Lower leg skin (tissue), 4 donors: ENCODE measurements at regions not wholly inside any gene's neighbourhood (a gene's known extent, or its start where the extent isn't known, plus 50 kb on each side); places are given as distances from the start of the nearest gene placed in this dataset.

Experiments
- DNase-seq, 2 donors: peaks; one replicate each; pipeline ENCODE4 v3.0.0-alpha.2; 2019; ENCODE audit warnings: low spot score in 2 of 2
- H3K4me3 ChIP-seq: fragments of 200-600 bp; sonication (generic); 2 replicates; pipeline ENCODE4 v1.5.1; 2017; ENCODE audit warnings: mild to moderate bottlenecking, low read depth; ENCODE audit not compliant: poor library complexity, severe bottlenecking
- POLR2A ChIP-seq, 2 donors: fragments of 450-650 bp; IDR thresholded peaks; one replicate each; pipeline ENCODE4 v1.6.1; 2016 to 2017; ENCODE audit warnings: antibody characterized with exemption in 2 of 2, mild to moderate bottlenecking in 1 of 2, moderate library complexity in 1 of 2
- WGBS, 2 donors: methylation state at CpG; one replicate each; pipeline ENCODE4 v1.1.5; 2018; 5-methylcytosine and 5-hydroxymethylcytosine counted together
- intact Hi-C: fragments of 100-400 bp; cut with DNase I; formaldehyde crosslinking; loops from one replicate; pipeline ENCODE4 v1.15.0; 2023; ENCODE audit warnings: low total_unique reads
- TF ChIP-seq, protein P1 (sequence below), 3 donors: fragments of 450-650 bp; IDR thresholded peaks; one replicate each; pipeline ENCODE4 v1.5.1; 2016; ENCODE audit warnings: antibody characterized with exemption in 3 of 3, mild to moderate bottlenecking in 3 of 3, moderate library complexity in 2 of 3

- TF ChIP-seq, protein P1, sequence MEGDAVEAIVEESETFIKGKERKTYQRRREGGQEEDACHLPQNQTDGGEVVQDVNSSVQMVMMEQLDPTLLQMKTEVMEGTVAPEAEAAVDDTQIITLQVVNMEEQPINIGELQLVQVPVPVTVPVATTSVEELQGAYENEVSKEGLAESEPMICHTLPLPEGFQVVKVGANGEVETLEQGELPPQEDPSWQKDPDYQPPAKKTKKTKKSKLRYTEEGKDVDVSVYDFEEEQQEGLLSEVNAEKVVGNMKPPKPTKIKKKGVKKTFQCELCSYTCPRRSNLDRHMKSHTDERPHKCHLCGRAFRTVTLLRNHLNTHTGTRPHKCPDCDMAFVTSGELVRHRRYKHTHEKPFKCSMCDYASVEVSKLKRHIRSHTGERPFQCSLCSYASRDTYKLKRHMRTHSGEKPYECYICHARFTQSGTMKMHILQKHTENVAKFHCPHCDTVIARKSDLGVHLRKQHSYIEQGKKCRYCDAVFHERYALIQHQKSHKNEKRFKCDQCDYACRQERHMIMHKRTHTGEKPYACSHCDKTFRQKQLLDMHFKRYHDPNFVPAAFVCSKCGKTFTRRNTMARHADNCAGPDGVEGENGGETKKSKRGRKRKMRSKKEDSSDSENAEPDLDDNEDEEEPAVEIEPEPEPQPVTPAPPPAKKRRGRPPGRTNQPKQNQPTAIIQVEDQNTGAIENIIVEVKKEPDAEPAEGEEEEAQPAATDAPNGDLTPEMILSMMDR (IDR thresholded peaks at IDR 0.05) = no peak
- TF ChIP-seq POLR2A (IDR thresholded peaks at IDR 0.05) = no peak
- intact Hi-C loops = no loop called here
- no peak overlapping the region for H3K4me3 ChIP-seq
- no peak for DNase-seq
- WGBS, 2 donors = 78 to 82% methylated on average over 2 of the region's 2 CpGs
Observed at GRCh38 chr13:64674126-64674525, 2556.0 kb downstream of the PCDH9 start.

DNA sequence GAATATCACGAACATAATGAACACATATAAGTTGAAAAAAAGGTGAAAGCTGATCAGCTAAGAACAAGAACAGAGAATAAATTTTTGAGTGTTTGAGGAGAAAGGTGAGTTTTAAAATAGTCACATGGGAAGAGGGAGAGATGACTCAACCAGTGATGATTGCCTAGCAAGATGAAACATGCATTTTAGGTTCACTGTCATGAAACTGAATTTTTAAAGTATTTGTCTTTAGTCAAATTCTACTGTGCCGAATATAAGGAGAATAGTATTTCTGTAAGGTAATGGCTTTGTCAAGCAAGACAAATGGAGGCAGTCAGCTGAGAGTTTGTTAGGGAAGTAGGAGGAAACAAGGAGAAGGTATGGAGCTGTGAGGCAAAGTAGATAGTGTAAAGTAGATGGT lies 2557.4 kb downstream of the PCDH9 start:
- intact Hi-C loops = no loop called here
- DNase-seq = no peak
- H3K4me3 ChIP-seq = no peak overlapping the region
- WGBS, 2 donors = 73 to 75% methylated on average over 2 of the region's 2 CpGs
- TF ChIP-seq, protein P1 (IDR thresholded peaks at IDR 0.05) = no peak
- no peak for TF ChIP-seq POLR2A (IDR thresholded peaks at IDR 0.05)

- no peak for DNase-seq
- no peak for TF ChIP-seq POLR2A (IDR thresholded peaks at IDR 0.05)
- TF ChIP-seq, protein P1 (IDR thresholded peaks at IDR 0.05) = no peak
- no peak overlapping the region for H3K4me3 ChIP-seq
- WGBS, 2 donors = 89 to 100% methylated on average over 7 of the region's 7 CpGs
- intact Hi-C loops = no loop called here
Observed at GRCh38 chr13:64662887-64663593, 2567.1 kb downstream of the PCDH9 start.

DNA sequence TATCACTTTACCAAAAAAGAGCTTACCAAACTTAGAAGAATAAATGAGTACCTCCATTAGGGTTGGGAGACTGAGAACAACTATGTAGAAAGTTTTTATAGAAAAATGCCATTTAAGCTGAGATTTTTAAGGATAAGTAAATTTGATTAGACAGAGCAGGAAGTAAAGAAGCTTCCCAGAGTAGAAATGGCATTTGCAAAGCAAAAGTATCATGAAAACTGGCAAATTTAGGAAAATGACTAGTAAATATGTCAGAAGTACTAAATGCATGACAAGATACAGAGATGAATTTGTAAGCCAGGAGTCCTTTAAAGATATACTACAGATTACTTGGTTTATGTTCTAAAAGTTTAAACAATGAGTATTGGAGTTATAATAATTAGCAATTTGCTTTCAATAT lies 2581.8 kb downstream of the PCDH9 start:
- DNase-seq = no peak
- TF ChIP-seq POLR2A (IDR thresholded peaks at IDR 0.05) = no peak
- TF ChIP-seq, protein P1 (IDR thresholded peaks at IDR 0.05) = no peak
- intact Hi-C loops = no loop called here
- no peak overlapping the region for H3K4me3 ChIP-seq

- intact Hi-C loops = no loop called here
- WGBS, 2 donors = 49 to 50% methylated on average over 2 of the region's 2 CpGs
- no peak for DNase-seq
- H3K4me3 ChIP-seq = no peak overlapping the region
- TF ChIP-seq POLR2A (IDR thresholded peaks at IDR 0.05) = no peak
- TF ChIP-seq, protein P1 (IDR thresholded peaks at IDR 0.05) = no peak
Observed at GRCh38 chr13:64643066-64643465, 2587.1 kb downstream of the PCDH9 start.

DNA sequence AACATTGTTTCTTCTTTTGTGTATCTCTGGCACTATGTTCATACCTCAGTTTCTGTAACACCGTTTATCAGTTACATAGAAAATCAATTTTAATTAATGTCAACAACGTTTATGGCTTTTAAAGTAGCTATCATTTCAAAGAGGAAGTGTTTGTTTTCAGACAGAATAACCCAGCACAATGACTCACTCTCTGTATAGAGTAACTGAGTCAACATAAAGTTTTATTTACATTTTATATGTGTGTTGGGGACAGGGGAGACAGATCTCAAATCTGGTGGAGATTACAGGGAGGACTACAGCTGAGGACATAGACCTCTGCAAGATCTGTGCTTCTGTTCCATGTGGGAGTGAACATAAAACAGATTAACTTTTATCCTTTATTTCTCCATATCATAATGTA lies 2590.1 kb downstream of the PCDH9 start:
- no peak overlapping the region for H3K4me3 ChIP-seq
- no peak for TF ChIP-seq POLR2A (IDR thresholded peaks at IDR 0.05)
- TF ChIP-seq, protein P1 (IDR thresholded peaks at IDR 0.05) = no peak
- 64 to 69% methylated on average over 2 of the region's 2 CpGs for WGBS, 2 donors
- no peak for DNase-seq
- intact Hi-C loops = no loop called here
